NCI-H187 (cell line): ENCODE measurements at regions not wholly inside any gene's neighbourhood (a gene's known extent, or its start where the extent isn't known, plus 50 kb on each side); places are given as distances from the start of the nearest gene placed in this dataset.
"Not testable (repeated sequence)": the region's sequence is repeated elsewhere in the genome, so short reads cannot be mapped to it uniquely, and the experiment has no call there.

ENCODE experiments used
- DNase-seq, 2 experiments: peaks; one replicate each; lab custom pipeline; 2025; lab: John Stamatoyannopoulos, UW

DNA sequence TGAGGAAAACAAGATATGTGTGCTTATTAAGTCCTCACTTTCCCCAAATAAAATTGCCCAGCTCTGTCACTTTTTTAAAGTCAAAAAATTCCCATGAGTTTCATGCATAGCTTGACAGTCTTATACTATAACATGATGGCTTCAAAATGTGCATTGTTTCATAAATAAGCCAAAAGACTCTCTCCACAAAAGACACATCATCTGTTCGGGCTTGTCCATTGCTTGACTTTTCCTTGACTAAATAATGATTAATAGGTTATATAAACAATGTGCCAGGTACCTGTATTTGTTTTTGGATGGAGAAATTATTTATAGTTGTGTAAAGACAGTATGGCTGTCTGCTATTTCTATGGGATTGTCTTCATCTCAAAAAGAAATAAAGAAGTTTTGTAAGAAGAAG is 329.2 kb upstream of the KLF3 start:
- DNase-seq: no peak

DNA sequence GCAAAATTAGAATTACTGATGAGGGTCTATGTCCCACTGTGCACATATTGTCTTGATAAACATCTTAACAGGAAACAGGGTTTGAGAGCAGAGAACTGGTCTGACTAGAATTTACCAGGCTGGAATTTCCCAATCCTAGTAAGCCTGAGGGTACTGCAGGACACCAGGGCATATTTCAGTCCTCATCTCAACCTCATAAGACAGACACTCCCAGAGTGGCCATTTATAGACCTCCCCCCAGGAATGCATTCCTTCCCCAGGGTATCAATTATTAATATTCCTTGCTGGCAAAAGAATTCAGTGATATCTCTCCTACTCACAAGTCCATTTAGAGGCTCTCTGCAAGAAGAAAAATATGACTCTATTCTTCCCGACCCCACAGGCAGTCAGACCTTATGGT is 325.1 kb upstream of the KLF3 start:
- DNase-seq: not testable (repeated sequence)

DNA sequence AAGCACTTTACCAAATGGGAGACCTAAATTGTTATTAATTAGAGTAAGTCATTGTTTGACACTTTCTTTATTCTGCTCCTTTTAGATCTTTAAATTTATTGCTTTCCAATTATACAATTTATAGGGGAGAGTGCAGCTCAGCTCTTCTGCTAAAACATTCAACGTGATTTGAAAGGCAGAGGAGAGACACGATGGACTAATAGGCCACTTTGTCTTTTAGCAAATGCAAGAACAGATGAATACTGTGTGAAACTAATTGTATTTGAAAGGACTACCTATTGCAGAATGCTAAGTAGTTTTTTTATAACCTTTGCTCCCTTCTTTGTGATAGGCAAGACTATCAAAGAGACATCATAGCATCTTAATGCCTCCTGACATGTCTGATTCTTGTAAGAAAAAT is 320.4 kb upstream of the KLF3 start:
- no peak for DNase-seq

DNA sequence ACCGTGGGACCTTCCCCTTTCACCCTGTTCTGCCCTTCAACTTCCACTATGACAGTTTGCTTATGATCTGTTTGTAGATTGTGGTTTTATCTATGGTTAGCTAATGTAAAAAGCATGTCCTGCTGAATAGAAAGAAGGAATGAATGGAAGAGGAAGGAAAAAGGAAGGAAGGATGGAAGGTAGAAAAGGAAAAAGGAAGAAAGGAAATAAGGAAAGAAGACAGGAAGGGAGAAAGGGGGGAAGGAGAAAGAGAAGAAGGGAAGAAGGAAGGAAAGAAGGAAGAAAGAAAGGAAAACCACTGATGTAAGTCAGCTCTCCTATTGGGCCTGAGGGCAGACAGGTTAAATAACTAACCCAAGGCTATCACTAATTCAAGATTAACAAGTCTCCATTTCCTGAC is 319.1 kb upstream of the KLF3 start:
- no peak for DNase-seq

DNA sequence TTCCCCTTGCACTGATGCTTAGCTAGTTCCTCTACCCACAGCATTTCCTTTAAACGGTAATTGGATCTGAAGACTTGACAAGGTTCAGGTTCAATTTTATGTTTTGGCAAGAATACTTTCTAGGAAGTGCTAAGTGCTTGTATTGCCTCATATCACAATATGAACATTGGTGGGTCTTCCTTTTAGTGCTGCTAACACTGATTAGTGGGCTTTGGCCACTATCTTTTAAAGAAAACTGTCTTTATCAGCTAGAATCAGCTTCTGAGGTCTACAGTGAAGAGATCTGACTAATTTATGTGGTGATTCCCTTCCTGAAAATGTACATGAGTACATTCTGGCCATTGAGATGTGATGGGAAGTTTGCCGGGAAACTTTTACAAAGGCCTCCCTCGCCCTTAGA is 316.7 kb upstream of the KLF3 start:
- no peak for DNase-seq

DNA sequence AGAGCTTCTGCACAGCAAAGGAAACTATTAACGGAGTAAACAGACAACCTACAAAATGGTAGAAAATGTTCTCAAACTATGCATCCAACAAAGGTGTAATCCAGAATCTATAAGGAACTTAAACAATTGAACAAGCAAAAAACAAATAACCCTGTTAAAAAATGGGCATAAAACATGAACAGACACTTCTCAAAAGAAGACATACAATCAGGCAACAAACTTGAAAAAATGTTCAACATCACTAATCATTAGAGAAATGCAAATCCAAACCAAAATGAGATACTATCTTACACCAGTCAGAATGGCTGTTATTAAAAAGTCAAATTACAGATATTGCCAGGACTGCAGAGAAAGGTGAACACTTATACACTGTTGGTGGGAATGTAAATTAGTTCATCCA is 309.6 kb upstream of the KLF3 start:
- no peak for DNase-seq

DNA sequence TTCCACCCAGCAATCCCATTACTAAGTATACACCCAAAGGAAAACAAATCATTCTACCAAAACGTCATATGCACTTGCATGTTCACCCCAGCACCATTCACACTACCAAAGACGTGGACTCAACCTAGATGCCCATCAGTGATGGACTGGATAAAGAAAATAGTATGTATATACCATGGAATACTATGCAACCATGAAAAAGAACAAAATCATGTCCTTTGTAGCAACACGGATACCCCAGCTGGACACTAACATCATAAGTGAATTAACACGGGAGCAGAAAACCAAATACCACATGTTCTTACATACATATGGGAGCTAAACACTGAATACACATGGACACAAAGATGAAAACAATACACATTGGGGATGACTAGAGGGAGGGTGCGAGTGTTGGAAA is 309.1 kb upstream of the KLF3 start:
- DNase-seq: no peak

DNA sequence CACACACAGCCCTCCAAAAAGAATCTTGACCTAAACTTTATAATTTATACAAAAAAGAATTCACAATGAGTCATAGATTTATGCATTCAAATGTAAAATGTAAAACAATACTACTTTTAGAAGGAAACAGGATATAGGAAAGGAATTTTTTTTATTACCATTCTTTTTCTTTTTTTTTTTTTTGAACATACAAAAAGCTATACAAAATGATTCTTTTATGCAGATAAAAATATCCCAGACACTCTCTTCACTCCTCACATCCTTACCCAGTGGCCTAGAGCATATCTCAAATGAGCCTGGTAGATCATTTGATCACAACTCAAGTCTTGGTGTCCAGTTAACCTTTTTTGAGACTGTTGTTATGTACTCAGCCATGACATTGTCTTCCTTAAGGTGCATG is 307.3 kb upstream of the KLF3 start:
- no peak for DNase-seq

DNA sequence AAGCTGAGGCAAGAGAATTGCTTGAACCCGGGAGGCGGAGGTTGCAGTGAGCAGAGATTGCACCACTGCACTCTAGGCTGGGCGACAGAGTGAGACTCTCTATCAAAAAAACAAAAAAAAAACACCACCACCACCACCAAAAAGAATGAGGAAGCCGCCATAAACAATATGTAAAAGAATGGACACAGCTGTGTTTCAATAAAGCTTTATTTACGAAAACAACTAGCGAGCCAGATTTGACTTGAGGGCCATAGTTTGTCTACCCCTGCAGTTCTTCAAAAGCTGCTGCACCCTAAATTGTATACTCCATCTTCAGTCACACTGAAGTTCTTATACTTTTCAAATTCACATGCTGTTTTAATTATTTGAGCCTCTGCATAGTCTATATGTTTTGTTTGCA is 306.5 kb upstream of the KLF3 start:
- no peak for DNase-seq

DNA sequence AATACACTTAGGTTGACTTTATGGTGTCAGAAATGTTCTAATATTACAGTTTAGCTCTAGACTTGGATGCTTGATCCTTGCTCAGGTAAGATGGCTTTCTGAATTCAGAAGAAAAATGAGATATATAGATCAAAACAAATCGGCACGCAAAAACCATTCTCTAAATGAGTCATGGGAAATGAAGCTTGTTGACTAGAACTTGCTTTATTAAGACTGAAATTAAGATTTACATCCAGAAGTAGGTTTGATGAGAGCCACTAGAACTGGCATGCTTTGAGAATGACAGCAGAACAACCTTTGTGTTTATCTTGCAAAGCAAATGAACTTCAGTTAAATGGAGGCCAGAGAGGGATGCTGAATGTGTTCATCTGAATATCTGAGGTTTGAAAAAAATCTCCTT is 304.9 kb upstream of the KLF3 start:
- DNase-seq: no peak

DNA sequence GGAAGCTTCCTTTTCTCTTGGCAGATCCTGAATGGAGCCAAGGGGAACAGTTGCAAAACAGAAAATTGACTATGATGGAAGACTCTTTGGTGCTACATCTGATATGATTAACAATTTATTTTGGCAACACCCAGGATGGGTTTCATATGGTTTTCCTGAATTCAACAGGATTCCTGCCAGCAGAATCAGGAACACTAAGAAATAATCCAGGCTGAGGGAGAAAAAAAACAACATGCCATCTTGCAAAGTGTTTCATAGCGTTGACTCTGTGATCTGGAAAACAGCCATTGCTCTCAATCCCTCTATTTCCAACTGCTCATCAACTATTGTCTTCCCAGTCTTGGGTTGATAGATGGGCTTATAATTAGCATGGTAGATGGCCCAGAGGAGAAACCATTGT is 303.8 kb upstream of the KLF3 start:
- DNase-seq: no peak

DNA sequence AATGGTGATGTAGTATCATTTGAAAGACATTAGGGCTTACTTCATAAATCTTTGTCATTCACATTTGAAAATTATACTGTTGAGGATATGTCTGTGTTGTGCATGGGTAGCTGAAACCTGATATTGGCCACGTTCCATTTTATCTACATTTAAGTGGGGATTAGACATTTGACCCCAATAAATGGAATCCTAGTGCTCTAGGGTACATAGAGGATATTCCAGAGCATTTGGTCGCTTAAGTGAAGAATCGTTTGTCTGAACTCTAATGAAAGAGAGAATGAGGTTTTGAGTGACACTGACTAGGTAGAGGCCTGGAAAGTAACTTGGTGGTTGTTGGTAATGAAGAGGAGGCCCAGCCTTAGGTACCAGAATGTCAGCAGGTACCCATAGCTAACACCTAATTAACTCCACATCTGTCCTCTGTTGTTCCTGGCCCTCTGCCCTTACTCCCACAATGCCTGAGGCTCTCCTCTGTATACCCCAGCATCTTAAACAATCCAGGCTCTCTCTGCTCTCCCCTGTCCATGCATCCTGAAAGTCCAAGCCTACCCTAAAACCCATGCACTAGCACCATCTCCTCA is 299.5 kb upstream of the KLF3 start:
- DNase-seq: no peak

DNA sequence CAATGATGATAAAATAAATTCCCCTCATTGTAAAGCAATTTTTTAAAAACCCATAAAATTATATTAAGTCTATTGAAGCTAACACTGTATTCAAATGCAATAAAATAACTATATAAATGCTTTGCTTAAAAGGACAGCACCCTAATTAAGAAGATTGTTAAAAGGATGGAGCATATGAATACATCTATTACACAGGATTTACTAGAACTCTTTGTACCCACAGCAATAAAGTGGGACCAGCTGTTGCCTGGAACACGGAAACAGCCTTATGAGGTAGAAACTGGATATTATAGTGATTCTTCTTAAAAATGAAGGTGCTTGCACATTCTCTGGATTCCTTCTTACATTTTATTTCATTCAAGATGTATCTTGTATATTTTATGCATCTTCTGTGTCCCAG is 298.7 kb upstream of the KLF3 start:
- DNase-seq: no peak

DNA sequence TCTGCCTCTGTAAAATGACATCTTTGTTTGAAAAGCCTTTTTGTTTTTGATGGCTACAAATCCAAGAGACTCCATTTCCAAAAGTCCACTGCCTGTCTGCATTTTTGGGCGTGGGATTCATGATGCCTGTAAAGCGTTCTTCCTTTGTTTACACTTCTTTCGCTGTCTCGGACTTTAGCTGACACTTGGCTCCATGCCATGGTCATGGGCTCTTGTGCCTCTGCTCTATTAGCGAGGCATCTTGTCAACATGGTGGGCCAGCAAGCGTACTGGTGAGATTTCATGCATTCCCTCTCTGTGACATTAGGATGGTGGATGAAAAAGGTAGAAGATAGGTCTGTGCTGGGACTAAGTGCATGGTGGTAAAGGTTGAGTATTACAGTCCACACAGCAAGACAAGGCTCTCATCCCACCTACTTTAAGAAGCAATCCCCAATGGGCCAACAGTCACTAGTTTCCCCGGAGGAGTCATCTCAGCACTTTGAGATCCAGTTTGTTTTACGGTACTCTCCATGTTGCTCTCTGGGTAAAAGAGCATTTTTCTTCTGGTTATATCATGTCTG is 298.2 kb upstream of the KLF3 start:
- peak in 1 of 2 experiments; percentile 29 for DNase-seq

DNA sequence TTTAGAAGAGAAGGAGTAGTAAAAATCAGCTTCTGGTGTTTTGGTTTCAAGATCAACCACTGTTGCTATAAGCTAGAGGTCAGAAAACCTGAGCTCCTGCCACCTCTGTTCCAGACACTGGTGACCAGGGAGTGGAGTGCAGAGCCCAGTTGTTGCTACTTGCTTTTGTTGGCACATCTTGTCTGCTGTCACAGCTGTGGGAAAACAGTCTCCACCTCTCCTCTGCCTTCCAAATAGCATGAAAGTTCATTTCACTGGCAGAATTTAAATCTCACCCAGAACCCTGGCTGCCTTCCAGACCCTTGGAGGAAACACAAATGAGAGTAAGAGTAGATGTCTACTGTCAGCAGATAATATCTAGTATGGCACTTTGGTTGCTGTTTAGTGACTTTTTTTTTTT is 297.5 kb upstream of the KLF3 start:
- DNase-seq: no peak

DNA sequence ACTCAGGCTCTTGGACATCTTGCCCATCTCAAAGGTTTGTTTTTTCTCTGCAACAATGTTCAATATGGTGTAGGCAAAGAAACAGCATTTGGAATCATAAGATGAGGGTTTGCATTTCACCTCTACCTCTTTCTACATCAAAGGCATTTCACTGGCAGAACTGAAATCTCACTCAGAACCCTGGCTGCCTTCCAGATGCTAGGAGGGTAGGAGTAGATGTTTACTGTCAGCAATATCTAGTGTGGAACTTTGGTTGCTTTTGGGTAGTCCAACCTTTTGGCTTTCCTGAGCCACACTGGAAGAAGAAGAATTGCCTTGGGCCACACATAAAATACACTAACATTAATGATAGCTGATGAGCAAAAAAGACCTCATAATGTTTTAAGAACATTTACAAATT is 297.0 kb upstream of the KLF3 start:
- no peak for DNase-seq

DNA sequence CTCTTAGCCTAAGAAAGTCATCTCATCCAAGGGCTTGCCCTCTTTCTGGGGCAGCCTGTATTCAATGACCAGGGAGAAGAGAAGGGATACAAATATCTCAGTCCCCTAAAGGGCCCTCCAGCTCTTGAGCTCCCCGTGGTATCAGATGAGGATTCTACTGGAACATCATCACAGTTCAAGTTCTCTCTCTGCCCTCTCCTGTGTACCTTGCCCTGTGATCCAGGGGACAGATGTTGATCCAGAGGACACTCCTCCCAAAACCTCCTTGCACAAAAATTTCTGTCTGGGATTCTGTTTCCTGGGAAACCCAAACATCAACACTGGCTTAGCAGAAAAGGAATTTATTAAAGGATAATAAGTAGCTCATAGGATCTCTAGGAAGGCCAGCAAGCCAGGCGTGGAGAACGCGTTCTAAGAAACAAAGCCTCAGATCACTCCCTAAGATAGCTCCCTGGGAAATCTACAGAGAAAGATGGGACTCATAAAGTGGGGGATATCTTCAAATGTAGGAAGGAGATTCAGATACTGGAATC is 296.3 kb upstream of the KLF3 start:
- DNase-seq: no peak

DNA sequence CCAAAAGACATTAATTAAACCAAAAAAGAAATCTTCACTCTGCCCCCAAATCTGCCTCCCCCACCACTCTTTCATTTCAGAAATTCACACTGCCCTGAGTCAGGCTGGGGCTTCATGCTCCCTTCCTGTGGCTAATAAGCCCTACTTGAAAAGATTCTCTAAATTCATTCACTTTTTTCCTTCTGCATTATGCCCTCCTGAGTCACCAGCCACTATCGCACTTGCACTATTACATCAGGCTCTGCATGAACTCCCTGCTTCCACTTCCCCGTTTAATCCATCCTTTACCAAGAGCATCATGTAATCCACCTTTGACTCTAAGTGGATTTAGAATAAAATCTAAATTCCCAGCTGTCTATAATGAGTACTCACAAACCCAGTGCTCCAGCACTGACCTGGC is 295.4 kb upstream of the KLF3 start:
- DNase-seq: no peak

DNA sequence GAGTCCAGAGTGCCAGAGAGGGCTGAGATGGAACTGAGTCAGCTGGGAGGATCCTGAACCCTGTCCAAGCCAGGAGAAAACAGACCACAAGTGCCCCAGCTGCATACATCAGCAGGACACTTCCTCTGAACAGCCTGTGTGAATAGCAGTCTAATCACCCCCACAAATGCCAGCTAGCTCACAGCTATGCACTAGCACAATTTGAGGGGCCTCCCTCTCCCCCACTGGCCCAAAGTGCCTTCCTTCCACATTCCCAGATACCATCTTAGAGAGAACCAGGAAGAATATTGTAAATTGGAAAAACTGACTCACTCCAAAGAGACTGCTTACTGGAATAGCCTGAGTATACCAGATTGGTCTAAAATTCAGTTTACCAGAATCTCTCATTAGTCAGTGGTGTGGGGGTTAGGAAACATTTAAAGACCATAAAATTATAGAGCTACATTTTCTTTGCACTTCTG is 292.6 kb upstream of the KLF3 start:
- no peak for DNase-seq

DNA sequence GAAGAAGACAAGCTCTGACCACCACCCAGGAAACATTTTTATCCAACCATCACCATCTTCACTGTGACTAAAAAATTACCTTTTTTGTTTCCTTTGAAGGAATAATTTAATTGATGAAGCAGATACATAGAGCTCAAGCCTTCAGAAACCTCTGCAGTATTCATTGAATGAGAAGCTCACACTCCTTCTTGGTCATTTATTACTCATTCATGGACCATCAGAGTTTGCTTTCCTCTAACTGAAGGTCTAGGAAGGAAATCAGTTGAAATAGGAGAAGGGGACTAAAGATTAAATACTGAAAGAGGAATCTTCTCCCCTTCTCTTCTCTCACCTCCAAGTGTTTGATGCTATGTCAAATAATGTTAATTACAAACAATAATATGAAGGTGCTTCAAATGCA is 290.6 kb upstream of the KLF3 start:
- no peak for DNase-seq

DNA sequence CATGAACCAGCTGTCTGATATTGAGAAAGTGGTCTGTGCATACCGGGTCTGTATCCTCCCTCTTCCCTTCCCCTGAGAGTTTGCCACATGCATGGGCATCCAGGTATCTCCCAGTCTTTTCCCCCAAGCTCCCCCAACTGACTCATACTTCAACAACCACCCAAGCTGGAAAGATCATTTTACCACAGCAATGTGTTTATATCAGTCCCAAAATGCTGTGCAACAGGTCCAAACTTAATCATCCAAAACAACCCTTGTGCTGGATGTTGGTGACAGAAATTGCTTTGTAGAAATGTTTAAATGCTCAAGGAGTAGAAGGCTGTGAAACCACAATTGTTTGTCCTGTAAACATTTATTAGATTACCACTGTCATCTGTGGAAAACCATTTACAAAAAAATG is 286.8 kb upstream of the KLF3 start:
- no peak for DNase-seq

DNA sequence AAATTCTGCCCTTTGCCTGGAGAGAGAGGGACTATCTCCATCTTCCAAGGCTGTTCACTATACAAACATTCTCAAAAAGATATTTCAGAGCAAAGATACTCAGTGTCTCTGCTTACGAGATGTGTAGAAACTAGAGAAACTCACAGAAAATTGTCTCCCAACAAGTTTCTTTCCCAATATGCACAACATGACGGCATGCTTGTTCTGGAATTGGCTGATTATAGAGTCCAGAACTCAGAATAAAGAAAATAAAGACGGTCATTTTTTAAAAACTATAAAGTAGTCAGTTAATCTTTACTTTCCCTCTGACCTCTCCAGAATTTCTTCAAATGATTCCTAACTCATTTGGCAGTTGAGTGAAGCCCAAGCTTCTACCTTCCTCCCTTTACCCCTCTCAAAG is 285.5 kb upstream of the KLF3 start:
- no peak for DNase-seq

DNA sequence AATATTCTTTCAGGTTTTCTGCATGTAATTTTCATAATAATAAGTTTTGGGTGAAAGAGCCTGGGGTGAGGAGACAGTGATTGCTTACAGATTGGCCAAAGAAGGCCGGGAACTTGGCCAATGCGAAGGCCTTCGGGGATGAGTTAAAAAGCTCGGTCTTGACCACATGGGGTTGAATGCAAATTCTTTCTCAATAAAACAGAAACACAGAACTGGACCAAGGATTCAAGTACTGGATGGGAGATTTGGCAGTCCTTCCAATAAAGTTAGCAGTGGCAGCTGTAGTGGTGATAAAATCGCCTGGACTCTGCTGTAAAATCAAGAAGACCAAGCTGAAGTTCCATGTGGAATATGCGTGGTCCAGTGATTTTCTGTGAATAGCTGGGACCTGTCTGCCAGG is 282.2 kb upstream of the KLF3 start:
- no peak for DNase-seq

DNA sequence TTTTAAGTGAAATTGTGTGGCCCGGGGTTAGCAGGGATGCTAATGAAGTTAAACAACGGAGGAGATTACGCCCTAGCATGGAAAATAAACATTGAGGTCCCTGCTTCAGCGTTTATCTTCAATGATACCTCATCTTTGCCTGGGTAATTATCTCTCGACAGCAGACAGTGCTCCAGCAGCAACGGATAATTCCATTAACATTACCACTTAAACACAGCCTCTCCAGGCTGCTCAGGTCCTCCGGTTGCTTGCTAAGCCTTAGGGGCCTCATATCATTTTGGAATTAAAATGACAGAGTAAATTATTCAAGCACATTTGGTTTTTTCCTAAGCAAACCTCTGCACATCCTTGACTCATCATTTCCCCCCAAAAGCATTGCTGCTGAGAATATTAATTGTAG is 281.5 kb upstream of the KLF3 start:
- peak; percentile 24 to 25 for DNase-seq
